22Rv1 (cell line): ENCODE measurements at regions not wholly inside any gene's neighbourhood (a gene's known extent, or its start where the extent isn't known, plus 50 kb on each side); places are given as distances from the start of the nearest gene placed in this dataset.

Experiments used
- CTCF ChIP-seq: fragments of 450-650 bp; IDR thresholded peaks from 2 replicates; pipeline ENCODE4 v1.5.1; 2017; ENCODE audit warnings: mild to moderate bottlenecking
- ZFX ChIP-seq: fragments of 450-650 bp; IDR thresholded peaks from 2 replicates; pipeline ENCODE4 v1.6.1; 2017; ENCODE audit warnings: antibody characterized with exemption, borderline replicate concordance

DNA sequence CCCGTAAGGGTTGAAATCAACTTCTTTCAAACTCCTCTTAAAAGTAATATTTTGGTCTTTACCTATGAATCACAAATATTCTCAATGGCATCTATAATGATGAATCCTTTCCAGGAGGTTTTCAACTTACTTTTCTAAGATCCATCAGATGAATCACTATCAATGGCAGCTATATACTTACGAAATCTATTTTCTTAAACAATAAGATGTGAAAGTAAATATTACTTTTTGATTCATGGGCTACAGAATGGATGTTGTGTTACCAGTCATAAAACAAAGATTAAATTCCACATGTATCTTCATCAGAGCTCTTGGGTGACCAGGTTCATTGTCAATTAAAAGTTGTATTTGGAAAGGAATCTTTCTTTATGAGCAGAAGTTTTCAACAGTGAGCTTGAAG lies 1877.7 kb upstream of the ACO1 start:
- TF ChIP-seq CTCF, result no peak
- TF ChIP-seq ZFX, result no peak
